OCI-LY1 (cell line): ENCODE measurements at regions not wholly inside any gene's neighbourhood (a gene's known extent, or its start where the extent isn't known, plus 50 kb on each side); places are given as distances from the start of the nearest gene placed in this dataset.

Experiments
- CTCF ChIP-seq: fragments of 200-600 bp; sonication (generic), shearing (Covaris generic); IDR thresholded peaks from 2 replicates; pipeline ENCODE4 v1.5.1; 2017; ENCODE audit warnings: mild to moderate bottlenecking, antibody characterized with exemption, low read length, moderate library complexity, mixed read lengths
- EZH2 ChIP-seq: fragments of 200-600 bp; sonication (generic), shearing (Covaris generic); IDR thresholded peaks from 2 replicates; pipeline ENCODE4 v1.8.0; 2017; ENCODE audit warnings: borderline replicate concordance, mixed run types, mild to moderate bottlenecking, antibody characterized with exemption, low read length, moderate library complexity, mixed read lengths

GRCh38 chr7:88597941-88598425 lies 161.5 kb upstream of the ZNF804B start:
- TF ChIP-seq CTCF (no peak), EZH2 (no peak)
